Activated T-cell treated with anti-CD3 and anti-CD28 coated beads for 1 hour (primary cell): ENCODE measurements at regions not wholly inside any gene's neighbourhood (a gene's known extent, or its start where the extent isn't known, plus 50 kb on each side); places are given as distances from the start of the nearest gene placed in this dataset.

Source experiments
- DNase-seq: peaks from one replicate; pipeline ENCODE4 v3.0.0-alpha.2; 2020; ENCODE audit warnings: low read depth

DNA sequence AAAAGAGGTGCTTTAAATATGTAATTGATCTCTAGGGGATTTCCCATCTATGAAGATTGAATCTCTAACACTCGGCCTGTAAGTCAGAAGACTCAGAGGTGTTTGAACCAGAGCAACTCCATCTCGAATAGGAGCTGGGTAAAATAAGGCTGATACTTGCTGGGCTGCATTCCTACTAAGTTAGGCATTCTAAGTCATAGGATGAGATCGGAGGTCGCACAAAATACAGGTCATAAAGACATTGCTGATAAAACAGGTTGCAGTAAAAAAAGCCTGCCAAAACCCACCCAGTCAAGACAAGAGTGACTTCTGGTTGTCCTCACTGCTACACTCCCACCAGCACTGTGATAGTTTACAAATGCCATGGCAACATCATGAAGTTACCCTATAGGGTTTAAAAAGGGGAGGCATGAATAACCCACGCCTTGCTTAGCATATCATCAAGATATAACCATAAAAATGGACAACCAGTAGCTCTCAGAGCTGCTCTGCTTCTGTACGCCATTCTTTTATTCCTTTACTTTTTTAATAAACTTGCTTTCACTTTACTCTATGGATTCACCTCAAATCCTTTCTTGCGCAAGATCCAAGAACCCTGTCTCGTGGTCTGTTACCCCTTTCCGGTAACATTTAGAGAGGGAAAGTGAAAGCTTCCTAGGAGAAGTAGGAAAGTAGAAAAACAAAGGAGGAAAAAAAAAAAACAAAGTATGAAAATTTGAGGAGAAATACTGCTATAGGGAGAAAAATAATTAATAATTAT is 129.7 kb upstream of the PHACTR1 start:
- no peak for DNase-seq

DNA sequence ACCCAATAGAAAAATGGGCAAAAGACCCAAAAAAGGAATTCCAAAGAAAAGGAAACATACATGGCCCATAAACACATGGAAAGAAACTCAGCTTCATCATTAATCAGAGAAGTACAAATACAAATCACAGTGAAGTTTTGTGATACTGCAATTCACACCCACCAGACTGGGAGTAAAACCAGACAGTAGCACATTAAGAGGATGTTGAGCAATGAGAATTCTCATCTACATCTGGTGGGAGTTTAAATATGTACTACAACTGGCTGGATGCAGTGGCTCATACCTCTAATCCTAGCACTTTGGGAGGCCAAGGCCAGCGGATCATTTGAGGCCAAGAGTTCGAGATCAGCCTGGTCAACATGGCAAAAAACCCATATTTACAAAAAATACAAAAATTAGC is 125.7 kb upstream of the PHACTR1 start:
- DNase-seq, result no peak

DNA sequence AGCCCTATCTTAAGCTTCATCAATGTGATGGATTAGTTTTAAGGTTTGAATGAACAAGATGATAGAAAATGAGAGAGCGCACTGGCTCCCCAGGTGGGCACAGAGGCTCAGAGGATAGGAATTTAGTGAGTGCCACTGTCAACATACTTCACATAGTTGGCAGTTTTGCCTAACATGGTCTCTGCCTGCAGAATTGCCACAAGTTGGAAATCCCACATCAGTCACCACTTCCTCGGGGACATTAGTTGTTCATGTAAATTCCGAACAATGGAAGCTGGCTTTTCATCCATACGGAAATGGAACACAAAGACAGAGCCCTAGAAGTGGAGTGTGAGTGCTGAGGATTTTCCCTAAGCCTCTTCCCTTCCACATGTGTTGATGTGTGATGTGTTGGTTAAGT is 123.9 kb upstream of the PHACTR1 start:
- DNase-seq, result no peak

DNA sequence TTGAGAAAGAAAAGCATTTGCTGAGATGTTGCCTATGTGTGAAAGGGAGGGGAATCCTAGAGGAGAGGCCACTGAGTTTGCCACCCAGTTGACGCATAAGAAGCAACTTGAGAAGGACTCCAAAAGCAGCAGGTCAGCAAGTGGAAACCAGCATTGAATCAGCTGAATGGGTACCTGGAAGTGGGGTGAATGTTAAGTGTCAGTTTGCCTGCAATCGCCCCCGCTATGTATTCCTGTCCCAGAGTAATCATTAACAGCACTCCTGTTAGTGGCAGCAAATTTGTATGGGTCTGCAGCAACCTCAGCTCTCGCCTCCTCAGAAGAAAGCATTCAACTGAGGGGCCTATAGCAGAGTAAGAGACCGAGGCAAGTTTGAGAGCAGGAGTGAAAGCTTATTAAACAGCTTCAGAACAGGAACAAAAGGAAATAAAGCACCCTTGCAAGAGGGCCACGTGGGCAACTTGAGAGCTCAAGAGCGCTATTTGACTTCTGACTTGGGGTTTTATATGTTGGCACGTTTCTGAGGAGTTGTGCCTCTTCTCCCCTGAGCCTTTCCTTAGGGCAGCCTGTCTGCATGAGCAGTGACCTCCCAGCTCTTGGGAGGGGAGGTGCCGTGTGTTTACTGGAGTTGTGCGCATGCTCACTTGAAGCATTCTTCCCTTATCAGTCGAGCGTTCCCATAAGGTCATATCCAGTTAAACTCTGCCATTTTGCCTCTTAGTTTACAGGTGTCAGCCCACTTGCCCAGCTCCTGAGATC is 122.6 kb upstream of the PHACTR1 start:
- DNase-seq, result no peak

DNA sequence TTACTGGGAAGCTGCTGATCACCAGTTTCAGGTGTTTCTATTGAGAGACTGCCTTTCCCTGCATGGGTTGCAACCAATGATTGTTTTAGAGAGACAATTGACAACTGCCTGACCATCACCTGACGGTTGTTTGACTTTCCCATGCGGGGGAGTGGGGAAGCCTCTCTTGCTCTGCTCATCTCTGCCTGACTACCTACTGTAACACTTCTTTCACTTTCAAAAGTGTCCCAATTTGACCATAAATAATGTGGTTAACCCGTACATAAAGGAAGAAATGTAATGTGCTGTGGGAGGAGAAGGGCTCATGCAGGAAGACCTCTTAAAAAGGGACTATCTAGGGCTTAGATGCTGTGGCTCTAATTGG is 122.1 kb upstream of the PHACTR1 start:
- DNase-seq, result no peak

DNA sequence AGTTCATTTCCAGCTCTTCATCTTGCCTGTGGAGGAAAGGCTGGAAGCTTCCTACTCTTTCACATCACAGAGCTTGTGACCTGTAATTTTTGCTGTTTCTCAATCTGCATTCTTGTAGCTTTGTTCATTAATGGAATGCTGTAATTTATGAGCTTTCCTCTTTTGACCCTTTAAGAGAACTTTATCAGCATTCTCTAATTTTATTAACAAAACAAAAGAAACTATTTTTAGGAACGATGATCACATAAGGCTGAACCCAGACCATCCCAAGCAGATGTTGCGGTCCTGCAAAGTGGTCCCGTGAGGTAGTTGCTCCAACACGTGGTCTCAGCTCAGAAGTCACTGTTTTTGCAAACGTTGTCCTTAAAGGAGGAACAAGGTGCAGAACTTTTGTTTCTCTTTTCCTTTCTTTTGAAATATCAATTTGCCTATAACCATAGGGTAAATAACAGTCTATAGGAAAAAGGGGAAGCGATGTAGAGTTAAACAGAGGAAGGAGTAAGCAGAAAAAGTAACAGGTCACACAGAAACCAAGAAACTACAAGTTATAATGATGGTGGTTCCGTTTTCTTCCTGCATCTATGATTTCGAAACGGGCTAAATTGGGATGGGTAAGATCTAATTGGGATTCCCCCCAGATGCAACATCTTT is 121.3 kb upstream of the PHACTR1 start:
- DNase-seq, result no peak

DNA sequence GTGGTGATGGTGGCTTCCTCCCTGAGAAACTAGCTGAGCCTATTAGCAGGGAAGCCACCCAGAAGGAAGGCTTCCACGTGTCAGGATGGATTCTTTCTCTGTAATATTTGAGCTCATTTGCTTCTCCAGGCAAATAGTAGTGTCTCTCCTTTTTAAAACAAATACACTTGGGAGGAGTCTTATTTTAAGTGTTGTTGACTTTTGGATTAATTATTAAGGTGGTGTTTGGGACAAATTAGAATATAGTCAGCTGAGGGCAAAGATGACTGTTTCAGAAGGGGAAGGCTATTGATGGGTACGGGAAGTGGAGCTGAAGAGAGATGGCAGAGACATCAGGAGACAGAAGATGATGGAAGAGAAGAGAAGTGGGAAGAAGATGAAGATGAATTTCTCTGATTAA is 119.8 kb upstream of the PHACTR1 start:
- DNase-seq, result no peak

DNA sequence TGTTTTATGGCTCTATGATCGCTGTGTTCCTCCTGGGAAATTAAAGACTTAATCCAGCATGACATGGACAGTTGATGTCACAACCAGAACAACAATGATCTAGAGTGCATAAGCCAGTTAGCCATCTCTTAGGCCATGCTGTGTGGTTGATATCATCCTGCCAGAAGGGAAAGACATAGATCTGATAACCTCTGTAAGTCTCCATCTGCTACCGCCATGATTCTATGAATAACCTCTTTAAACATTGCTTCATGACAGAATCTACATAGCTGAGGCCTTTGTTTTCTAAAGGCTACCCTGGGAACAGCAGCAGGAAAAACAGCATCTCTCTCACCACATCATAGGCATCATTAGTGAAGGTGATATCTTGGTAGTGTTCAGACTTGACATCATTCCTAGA is 117.6 kb upstream of the PHACTR1 start:
- no peak for DNase-seq

DNA sequence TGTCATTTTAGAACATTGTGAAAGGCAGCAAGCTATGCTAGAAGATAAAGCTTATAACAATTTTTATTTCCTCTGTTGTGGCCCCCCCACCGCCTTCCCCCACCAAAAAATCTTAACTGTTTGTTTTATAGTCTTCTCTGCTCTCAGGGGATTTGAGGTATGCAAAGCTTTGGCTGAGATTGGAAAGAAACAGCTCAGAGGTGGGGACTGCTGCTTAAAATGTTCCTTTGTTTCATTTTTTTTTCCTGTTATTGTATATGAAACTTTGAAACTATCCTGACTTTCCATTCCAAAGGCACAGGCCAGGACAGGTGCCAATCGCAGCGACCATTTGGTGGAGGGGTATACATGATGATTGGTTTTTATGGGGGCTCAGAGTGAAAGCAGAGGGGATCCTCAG is 114.7 kb upstream of the PHACTR1 start:
- DNase-seq, result no peak

DNA sequence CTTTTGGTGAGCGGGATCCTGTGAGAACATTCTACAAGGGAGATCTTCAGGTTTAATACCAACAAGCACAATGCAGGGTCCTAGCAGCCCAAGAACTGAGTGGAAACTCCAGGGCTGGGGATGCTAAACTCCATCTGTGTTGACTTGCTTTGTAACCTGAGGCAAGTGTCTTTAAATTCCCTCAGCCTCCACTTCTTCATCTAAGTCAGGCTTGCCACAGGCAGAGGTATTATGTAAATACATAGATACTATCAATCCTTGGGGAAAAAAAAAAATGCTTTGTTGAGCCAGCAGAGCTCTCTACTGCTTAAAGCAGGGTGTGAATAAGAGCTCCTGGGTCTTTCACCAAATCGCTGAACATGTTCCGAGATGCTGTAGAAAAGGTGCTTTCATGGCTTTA is 114.2 kb upstream of the PHACTR1 start:
- no peak for DNase-seq

DNA sequence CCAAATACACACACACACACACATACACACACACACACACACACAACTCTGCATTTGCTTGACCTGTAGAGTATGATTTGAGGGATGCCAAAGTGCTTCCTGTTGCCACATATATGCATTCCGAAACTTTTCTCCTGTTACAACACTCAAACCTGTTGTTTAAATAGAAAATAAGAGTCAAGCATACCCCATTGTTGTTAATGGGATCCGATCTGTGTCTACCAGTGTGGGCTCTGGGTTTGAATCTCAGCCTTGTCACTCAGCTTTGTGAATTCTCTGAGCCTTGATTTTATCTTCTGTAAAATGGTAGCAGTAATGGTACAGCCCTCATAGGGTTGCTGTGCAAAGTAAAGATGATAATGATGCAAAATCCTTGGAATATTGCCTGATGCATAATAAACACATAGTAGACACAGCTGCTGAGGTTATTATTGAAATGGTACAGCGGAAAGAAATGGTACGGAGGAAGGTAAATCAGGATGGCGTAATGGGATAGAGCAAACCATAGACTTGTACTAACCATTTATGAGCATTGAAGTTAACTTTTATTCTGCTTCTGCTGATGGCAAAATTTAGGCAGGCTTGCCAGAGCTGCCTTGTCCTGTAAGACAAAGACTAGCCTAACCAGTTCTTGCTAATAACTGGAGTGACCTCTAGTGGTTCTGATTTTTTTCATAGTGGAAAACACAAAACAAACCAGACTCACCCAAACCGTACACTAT is 113.5 kb upstream of the PHACTR1 start:
- DNase-seq, result no peak

DNA sequence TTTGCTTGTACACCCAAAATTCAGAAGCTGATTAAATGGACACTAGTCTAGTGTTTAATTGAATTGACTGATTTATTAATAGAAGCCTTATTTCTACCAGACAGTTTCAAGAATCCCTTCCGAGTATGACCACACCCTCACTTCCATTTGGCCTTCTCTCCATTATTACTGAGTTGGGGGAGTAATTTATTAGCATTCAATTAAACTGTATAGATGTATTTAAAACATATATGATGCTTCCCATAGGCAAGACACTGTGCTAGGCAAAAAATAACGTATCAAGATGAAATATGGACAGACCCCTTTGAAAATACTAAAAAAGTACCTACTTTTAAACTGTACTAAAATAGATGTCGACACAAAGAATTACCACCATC is 112.9 kb upstream of the PHACTR1 start:
- no peak for DNase-seq

DNA sequence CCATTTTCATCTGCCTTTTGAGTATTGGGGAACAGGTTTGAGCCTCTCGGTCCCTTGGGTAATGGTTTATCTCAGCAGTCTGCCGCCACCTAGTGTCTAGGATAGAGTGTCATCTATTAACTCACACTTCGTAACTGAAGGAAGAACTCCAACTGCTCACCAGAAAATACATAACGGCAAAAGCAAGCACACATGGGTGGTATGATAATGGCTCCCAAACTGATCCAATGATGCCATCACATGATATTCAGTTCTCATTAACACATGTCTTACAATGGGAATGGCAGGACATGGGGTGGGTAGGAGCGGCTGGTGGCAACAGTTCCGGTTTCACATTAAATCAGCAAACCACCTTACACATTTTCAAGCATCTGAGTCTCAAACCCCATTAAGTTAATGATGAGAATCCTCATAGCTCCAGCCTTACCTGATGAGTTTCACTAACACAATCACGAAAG is 110.7 kb upstream of the PHACTR1 start:
- DNase-seq, result peak; percentile 3

DNA sequence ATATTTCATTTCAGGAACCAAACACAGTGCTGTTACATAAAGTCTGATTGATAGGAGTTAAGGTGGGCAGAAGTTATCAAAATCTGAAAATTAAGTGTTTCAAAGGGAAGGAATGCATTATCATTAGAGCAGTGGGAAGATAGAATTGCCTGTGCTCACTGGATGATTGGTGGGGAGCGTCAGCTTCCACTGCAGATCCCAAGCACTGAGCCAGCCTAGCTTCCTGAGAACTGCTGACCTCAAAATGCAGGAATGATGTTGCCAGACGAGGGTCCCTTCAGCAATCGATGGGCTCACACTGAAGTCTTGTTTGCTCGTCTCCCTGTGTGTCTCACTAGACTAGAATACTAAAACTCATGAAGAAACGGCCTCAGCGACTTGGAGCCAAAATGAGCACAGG is 110.0 kb upstream of the PHACTR1 start:
- DNase-seq, result no peak

DNA sequence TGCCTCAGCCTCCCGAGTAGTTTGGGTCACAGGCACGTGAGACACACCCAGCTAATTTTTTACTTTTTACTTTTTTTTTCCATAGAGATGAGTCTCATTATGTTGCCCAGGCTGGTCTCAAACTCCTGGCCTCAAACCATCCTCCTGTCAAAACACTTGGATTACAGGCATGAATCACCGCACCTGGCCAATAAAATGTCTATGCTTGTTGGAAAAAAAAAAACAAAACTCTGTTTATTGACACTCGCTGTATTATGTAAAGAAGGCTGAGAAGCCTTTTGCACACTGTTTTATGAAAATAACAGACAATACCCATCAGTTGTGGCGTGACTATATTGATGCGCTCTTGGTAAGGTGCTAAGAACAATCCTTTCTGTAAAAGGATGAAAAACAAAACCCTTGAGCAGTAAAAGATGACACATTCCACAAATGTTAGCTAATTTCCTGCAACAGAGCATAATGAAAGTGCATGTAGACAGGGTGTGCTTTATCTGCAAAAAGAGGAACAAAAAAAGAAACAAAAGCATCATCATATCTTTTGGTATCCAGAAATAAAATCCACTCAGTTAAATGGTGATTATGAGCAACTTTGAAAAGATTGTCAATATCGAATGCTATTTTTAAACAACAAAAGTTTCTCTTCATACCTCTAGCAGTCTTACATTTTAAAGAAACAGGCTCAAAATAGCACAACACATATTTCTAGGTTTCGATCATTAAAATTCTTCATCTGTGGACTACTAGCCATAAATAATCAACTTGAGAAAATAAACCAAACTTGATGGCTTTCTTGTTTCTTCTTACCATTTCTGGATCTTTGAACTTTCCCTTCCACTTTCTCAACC is 108.3 kb upstream of the PHACTR1 start:
- DNase-seq, result no peak

DNA sequence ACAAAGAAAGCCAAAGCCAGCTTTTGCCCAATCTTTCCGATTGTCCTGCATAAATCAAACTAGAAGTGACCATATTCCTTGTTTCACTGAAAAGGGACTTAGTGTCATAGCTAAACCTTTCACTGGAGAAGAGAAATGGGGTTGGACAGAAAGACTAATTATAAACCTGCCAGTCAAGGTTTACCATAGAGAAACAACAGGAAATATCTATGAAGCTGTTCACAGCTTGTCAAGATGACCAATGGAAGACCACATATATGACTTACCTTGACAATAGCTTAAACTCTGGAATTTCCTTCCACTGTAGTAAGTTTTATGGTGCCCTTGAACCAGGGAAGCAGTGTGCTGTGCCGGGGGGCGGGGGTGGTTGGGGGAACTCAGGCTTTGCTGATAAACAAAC is 107.7 kb upstream of the PHACTR1 start:
- DNase-seq, result no peak

DNA sequence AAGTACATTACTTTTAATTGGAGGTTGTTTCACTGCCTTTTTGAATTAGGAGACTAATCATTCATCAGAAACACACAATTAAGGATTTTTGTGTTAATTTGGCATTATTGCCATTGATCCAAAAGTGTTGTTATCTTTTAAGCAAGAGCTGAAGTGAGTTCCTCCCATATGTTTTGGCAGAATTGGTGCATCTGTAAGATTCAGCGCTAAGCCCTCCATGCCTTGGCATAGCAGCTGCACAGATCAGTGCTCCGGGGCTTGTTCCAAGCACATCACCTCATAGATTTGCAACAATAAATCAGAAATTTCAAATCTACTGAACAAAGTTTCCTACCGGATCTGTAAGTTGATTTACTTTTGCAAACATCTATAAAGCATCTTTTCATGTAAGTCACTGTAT is 106.8 kb upstream of the PHACTR1 start:
- DNase-seq, result no peak

DNA sequence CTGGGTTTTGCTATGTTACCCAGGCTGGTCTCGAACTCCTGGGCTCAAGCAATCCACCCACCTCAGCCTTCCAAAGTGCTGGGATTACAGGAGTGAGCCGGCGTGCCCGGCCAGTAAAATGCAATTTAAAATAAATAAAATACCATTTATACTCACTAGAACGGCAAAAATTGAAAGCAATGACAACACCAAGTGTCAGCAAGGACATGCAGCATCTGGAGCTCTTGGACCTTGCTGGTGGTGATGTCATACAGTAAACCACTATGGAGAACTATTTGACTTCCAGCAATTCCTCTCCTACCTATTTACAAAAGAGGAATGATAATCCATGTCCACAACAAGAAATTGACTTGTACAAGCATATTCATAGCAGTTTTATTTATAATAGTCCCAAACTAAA is 105.7 kb upstream of the PHACTR1 start:
- no peak for DNase-seq

DNA sequence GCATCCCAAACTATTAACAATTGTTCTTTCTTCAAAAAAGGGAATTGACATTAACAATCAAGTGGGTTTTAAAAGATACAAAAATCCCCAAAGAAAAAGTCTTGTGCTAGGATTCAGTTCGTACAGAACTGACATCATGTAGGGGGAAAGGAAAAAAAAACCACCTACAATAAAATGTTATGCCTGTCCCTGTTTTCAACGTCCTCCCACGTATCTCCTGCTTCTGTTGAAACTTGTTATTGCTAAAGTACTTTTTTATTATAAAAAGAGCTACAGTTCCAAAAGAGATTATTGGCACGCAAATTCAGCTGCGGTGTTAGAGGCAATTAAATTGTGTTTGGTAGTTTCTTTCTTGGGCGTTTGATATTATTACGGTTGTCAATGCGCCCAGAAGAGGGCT is 102.8 kb upstream of the PHACTR1 start:
- no peak for DNase-seq

DNA sequence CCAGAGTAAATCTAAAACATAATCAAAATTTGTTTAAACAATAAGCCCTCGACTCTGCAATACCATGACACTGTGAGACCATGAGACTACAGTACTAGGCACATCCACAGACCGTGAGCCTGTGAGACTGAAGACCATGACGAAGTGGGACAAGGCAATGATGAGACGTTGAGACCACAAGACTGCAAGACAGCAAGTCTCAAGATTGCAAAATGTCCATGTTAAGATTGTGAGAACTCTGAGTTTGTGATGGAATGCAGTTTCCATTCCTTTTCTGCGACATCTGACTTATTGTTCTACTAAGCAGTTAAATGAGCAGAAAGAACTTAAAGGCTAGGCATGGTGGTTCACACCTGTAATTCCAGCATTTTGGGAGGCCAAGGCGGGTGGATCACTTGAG is 102.1 kb upstream of the PHACTR1 start:
- DNase-seq, result no peak

DNA sequence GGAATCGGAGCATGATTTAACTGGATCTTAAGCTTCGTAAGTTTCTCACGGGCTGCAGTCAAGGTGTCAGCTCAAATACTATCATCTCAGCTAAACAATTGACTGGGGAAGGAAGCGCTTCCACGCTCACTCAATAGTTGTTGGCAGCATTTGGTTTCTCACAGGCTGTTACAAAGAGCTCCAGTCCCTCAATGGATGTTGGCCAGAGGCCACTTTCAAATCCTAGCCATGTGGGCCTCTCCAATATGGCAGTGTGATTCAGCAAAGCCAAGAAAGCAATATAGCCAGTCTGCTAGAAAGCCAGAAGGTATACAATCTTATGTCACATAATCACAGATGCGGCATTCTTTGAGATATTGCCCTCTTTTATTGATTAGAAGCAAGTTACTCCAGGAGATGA is 98.3 kb upstream of the PHACTR1 start:
- DNase-seq, result no peak

DNA sequence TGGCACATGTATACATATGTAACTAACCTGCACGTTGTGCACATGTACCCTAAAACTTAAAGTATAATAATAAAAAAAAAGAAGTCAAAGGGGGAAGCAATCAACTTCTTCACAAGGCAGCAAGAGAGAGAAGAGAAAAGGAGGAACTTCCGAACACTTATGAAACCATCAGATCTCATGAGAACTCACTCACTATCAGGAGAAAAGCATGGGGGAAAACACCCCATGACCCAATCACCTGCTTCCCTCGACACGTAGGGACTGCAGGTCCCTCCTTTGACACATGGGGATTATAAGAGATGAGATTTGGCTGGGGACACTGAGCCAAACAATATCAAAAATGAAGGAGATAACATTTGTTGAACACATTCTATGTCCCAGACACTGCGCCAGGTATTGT is 94.8 kb upstream of the PHACTR1 start:
- no peak for DNase-seq
